GM23338 (cell line): ENCODE measurements at regions not wholly inside any gene's neighbourhood (a gene's known extent, or its start where the extent isn't known, plus 50 kb on each side); places are given as distances from the start of the nearest gene placed in this dataset.
A peak's percentile ranks its signal among the peaks of the same experiment; 100 is the strongest.

ENCODE experiments used
- ATAC-seq: fragments of 200-7000 bp; cut with Tn5 transposase; 3 replicates; pipeline ENCODE4 v1.9.1; 2020
- DNase-seq: peaks from one replicate; pipeline ENCODE4 v3.0.0-alpha.2; 2015; ENCODE audit warnings: low spot score
- H2AFZ ChIP-seq: fragments of 200-600 bp; sonication (generic); 2 replicates; pipeline ENCODE4 v1.8.0; 2016; ENCODE audit warnings: antibody characterized with exemption, mild to moderate bottlenecking, moderate library complexity
- H3F3A ChIP-seq: fragments of 200-600 bp; sonication (generic); replicated peaks from 2 replicates; pipeline ENCODE4 v1.8.0; 2017; ENCODE audit warnings: antibody characterized with exemption, mixed run types, low read depth
- H3K27ac ChIP-seq: fragments of 200-600 bp; sonication (generic); 2 replicates; pipeline ENCODE4 v1.6.1; 2016; ENCODE audit warnings: low read depth
- H3K27me3 ChIP-seq: fragments of 200-600 bp; sonication (generic); 2 replicates; pipeline ENCODE4 v1.8.0; 2016; ENCODE audit warnings: mild to moderate bottlenecking, mixed run types, moderate library complexity; ENCODE audit not compliant: insufficient read depth
- H3K36me3 ChIP-seq: fragments of 200-600 bp; sonication (generic); 2 replicates; pipeline ENCODE4 v1.8.0; 2016; ENCODE audit warnings: mild to moderate bottlenecking; ENCODE audit not compliant: insufficient read depth
- H3K4me1 ChIP-seq: fragments of 200-600 bp; sonication (generic); 2 replicates; pipeline ENCODE4 v1.8.0; 2016; ENCODE audit warnings: mild to moderate bottlenecking, moderate library complexity; ENCODE audit not compliant: insufficient read depth
- H3K4me2 ChIP-seq: fragments of 200-600 bp; sonication (generic); 2 replicates; pipeline ENCODE4 v1.7.1; 2017; ENCODE audit warnings: mixed run types
- H3K4me3 ChIP-seq: fragments of 200-600 bp; sonication (generic); 2 replicates; pipeline ENCODE4 v1.6.1; 2016; ENCODE audit warnings: mixed run types
- H3K79me2 ChIP-seq: fragments of 200-600 bp; sonication (generic); replicated peaks from 2 replicates; pipeline ENCODE4 v1.8.0; 2017; ENCODE audit warnings: mild to moderate bottlenecking; ENCODE audit not compliant: insufficient read depth
- H3K9me2 ChIP-seq: fragments of 200-600 bp; sonication (generic); 2 replicates; pipeline ENCODE4 v1.8.0; 2017; ENCODE audit not compliant: insufficient read depth
- H4K20me1 ChIP-seq: fragments of 200-600 bp; sonication (generic); replicated peaks from 2 replicates; pipeline ENCODE4 v1.8.0; 2017; ENCODE audit warnings: mild to moderate bottlenecking; ENCODE audit not compliant: insufficient read depth
- H3K27ac Mint-ChIP-seq: 2 replicates; pipeline ENCODE4 v1.8.0; 2020; ENCODE audit warnings: inconsistent platforms, mild to moderate bottlenecking, moderate library complexity, mixed read lengths
- H3K27me3 Mint-ChIP-seq: 3 replicates; pipeline ENCODE4 v1.8.0; 2022; ENCODE audit warnings: low read depth, mild to moderate bottlenecking, moderate library complexity, mixed read lengths, inconsistent platforms; ENCODE audit not compliant: insufficient read depth, poor library complexity
- H3K36me3 Mint-ChIP-seq: 3 replicates; pipeline ENCODE4 v1.8.0; 2021; ENCODE audit warnings: low read depth, mild to moderate bottlenecking, inconsistent platforms, moderate library complexity, mixed read lengths
- H3K4me1 Mint-ChIP-seq: 3 replicates; pipeline ENCODE4 v1.8.0; 2020; ENCODE audit warnings: mild to moderate bottlenecking, inconsistent platforms, mixed read lengths
- H3K4me3 Mint-ChIP-seq: 3 replicates; pipeline ENCODE4 v1.8.0; 2021; ENCODE audit warnings: moderate library complexity, mild to moderate bottlenecking, inconsistent platforms, mixed read lengths
- H3K9me3 Mint-ChIP-seq: 3 replicates; pipeline ENCODE4 v1.8.0; 2020; ENCODE audit warnings: moderate library complexity, mild to moderate bottlenecking, inconsistent platforms, mixed read lengths
- CTCF ChIP-seq, 2 experiments: fragments of 200-600 bp in 1 of 2; sonication (generic) in 1 of 2; conservative IDR thresholded peaks; 2 replicates each; pipeline versions ENCODE4 v1.5.1 to v1.6.1; 2016 to 2017; ENCODE audit warnings: antibody characterized with exemption in 2 of 2, low read depth in 2 of 2, mild to moderate bottlenecking in 2 of 2, moderate library complexity in 1 of 2
- ETS1 ChIP-seq: IDR thresholded peaks from 2 replicates; pipeline ENCODE4 v1.6.1; 2016; ENCODE audit warnings: antibody characterized with exemption
- JUNB ChIP-seq: IDR thresholded peaks from one replicate; pipeline ENCODE4 v1.6.1; 2016; ENCODE audit warnings: antibody characterized with exemption; ENCODE audit not compliant: unreplicated experiment
- NANOG ChIP-seq: IDR thresholded peaks from 2 replicates; pipeline ENCODE4 v1.6.1; 2016; ENCODE audit warnings: antibody characterized with exemption, borderline replicate concordance
- POLR2AphosphoS5 ChIP-seq: IDR thresholded peaks from 2 replicates; pipeline ENCODE4 v1.6.1; 2016; ENCODE audit warnings: antibody characterized with exemption, low read depth
- ZNF331 ChIP-seq: fragments of 250-450 bp; sonication (Bioruptor Pico); IDR thresholded peaks from 2 replicates; pipeline ENCODE4 v1.5.0; 2020; ENCODE audit warnings: low read depth, mild to moderate bottlenecking, moderate library complexity
- ZNF462 ChIP-seq: fragments of 250-450 bp; sonication (Bioruptor Pico); IDR thresholded peaks from 2 replicates; pipeline ENCODE4 v1.5.0; 2020; ENCODE audit warnings: mild to moderate bottlenecking, moderate library complexity

GRCh38 chr9:25396828-25397227, 281.4 kb downstream of the TUSC1 start:
- Mint-ChIP-seq H3K36me3 (peaks cover 59% of the 10 kb centered on the region), H3K4me1 (peaks cover 26% of the 10 kb centered on the region), H3K4me3 (no peak overlapping the region), H3K27ac (peak overlapping the region; percentile 77), H3K9me3 (peaks cover 44% of the 10 kb centered on the region), H3K27me3 (peaks cover 3% of the 10 kb centered on the region)
- Histone ChIP-seq H3K9me2 (no peaks in the 10 kb centered on the region; the same call in 1 of the 2 replicates), H3K4me2 (peak overlapping the region; percentile 28; the same call in 1 of the 2 replicates), H3K36me3 (0 out of 2 replicates have a peak, but pooled peaks cover 3% of the 10 kb centered on the region), H3K4me3 (no peak overlapping the region), H3K4me1 (peaks cover 22% of the 10 kb centered on the region), H3K27ac (peak overlapping the region; percentile 93), H3K79me2 (no peaks in the 10 kb centered on the region), H3F3A (no peaks in the 10 kb centered on the region), H4K20me1 (no peaks in the 10 kb centered on the region), H2AFZ (no peak overlapping the region), H3K27me3 (no peaks in the 10 kb centered on the region)
- peak; percentile 98 for ATAC-seq
- DNase-seq, result peak; percentile 71
- TF ChIP-seq POLR2AphosphoS5 (no peak), ZNF462 (CRISPR knock-in tag) (no peak), NANOG (peak; percentile 88), ETS1 (no peak)

- no peaks in the 10 kb centered on the region for H3K9me3 Mint-ChIP-seq
- Histone ChIP-seq H3K36me3 (no peaks in the 10 kb centered on the region), H2AFZ (no peak overlapping the region), H3K27ac (no peak overlapping the region), H3F3A (no peaks in the 10 kb centered on the region), H3K4me1 (peaks cover 5% of the 10 kb centered on the region; the same call in 1 of the 2 replicates), H3K4me2 (no peak overlapping the region), H3K4me3 (no peak overlapping the region), H4K20me1 (no peaks in the 10 kb centered on the region), H3K9me2 (no peaks in the 10 kb centered on the region), H3K79me2 (no peaks in the 10 kb centered on the region), H3K27me3 (no peaks in the 10 kb centered on the region)
- H3K27ac Mint-ChIP-seq, result no peak overlapping the region
- H3K4me1 Mint-ChIP-seq, result no peaks in the 10 kb centered on the region
- ATAC-seq, result no peak
- H3K4me3 Mint-ChIP-seq, result no peak overlapping the region
- no peaks in the 10 kb centered on the region for H3K36me3 Mint-ChIP-seq
- no peak for DNase-seq
- H3K27me3 Mint-ChIP-seq, result no peaks in the 10 kb centered on the region
- TF ChIP-seq JUNB (no peak), CTCF (conservative IDR thresholded peaks at IDR 0.05; ENCODE audit: low read depth in 2 of 2) (no peak), NANOG (no peak), ZNF331 (no peak)
Observed at GRCh38 chr9:25381141-25381540, 297.1 kb downstream of the TUSC1 start.
